Endothelial cell of umbilical vein (primary cell): ENCODE measurements at regions not wholly inside any gene's neighbourhood (a gene's known extent, or its start where the extent isn't known, plus 50 kb on each side); places are given as distances from the start of the nearest gene placed in this dataset.

Source experiments
- BruUV-seq: library from RNA; stranded (reverse); fragments of 400-500 nt; replicated peaks from 2 replicates; lab custom pipeline; 2021; lab: Mats Ljungman, UMichigan
- CTCF ChIA-PET: fragments of 300-600, 350-600 bp; sonication (Branson Sonifier 250); formaldehyde crosslinking; loops from one replicate; lab custom pipeline; 2021; ENCODE audit warnings: antibody characterized with exemption, inconsistent platforms; lab: Charles Lee
- POLR2A ChIA-PET: fragments of 300-600, 350-600 bp; sonication (Branson Sonifier 250); formaldehyde crosslinking; loops from one replicate; lab custom pipeline; 2021; ENCODE audit warnings: antibody characterized with exemption, inconsistent platforms; lab: Charles Lee
- DNase-seq: peaks from one replicate; pipeline ENCODE4 v3.0.0-alpha.2; 2011; ENCODE audit warnings: low read depth, low spot score
- FAIRE-seq: peaks from 2 replicates; lab custom pipeline; 2011; peaks lifted over from hg19 to GRCh38; lab: Jason Lieb, UNC
- H2AFZ ChIP-seq: 2 replicates; pipeline ENCODE4 v1.6.0; 2012; ENCODE audit warnings: low read depth, low read length, control low read depth, inconsistent platforms
- H3K27ac ChIP-seq: 2 replicates; pipeline ENCODE4 v1.5.1; 2011; ENCODE audit warnings: low read depth, mild to moderate bottlenecking, control low read depth, low read length, moderate library complexity; ENCODE audit not compliant: insufficient read depth
- H3K27me3 ChIP-seq, 2 experiments: 2 replicates each; pipeline versions ENCODE4 v1.6.0 to v1.6.1; 2011; ENCODE audit warnings: low read length in 2 of 2, mixed read lengths in 1 of 2; ENCODE audit not compliant: control insufficient read depth in 2 of 2, insufficient read depth in 2 of 2
- H3K36me3 ChIP-seq, 2 experiments: 2 replicates in 1 of 2; 3 replicates in 1 of 2; pipeline ENCODE4 v1.5.1; 2011; ENCODE audit warnings: low read length in 2 of 2, mild to moderate bottlenecking in 1 of 2, moderate library complexity in 1 of 2; ENCODE audit not compliant: control insufficient read depth in 2 of 2, insufficient read depth in 2 of 2; ENCODE audit errors: extremely low read depth in 1 of 2
- H3K4me1 ChIP-seq: 3 replicates; pipeline ENCODE4 v1.5.1; 2011; ENCODE audit warnings: mild to moderate bottlenecking, low read length; ENCODE audit not compliant: control insufficient read depth, insufficient read depth; ENCODE audit errors: extremely low read depth
- H3K4me2 ChIP-seq: 2 replicates; pipeline ENCODE4 v1.6.1; 2011; ENCODE audit warnings: low read length, control low read depth, mixed read lengths; ENCODE audit not compliant: insufficient read depth
- H3K4me3 ChIP-seq, 3 experiments: fragments of 200-600 bp in 1 of 3; sonication (generic), shearing (Covaris generic) in 1 of 3; replicated peaks in 1 of 3; 2 replicates each; pipeline ENCODE4 v1.5.1; 2011 to 2016; ENCODE audit warnings: control low read depth in 3 of 3, low read length in 3 of 3, mild to moderate bottlenecking in 2 of 3, inconsistent platforms in 1 of 3, low read depth in 1 of 3, moderate library complexity in 1 of 3; ENCODE audit not compliant: insufficient read depth in 1 of 3
- H3K79me2 ChIP-seq: 2 replicates; pipeline ENCODE4 v1.6.0; 2012; ENCODE audit warnings: low read length, inconsistent platforms; ENCODE audit not compliant: control insufficient read depth, insufficient read depth
- H3K9ac ChIP-seq: replicated peaks from 2 replicates; pipeline ENCODE3; 2011; ENCODE audit warnings: low read length, control low read depth; ENCODE audit not compliant: insufficient read depth; ENCODE audit errors: extremely low read depth
- H3K9me1 ChIP-seq: replicated peaks from 3 replicates; pipeline ENCODE4 v1.6.0; 2011; ENCODE audit warnings: mild to moderate bottlenecking, low read length; ENCODE audit not compliant: control insufficient read depth, insufficient read depth; ENCODE audit errors: extremely low read depth
- H3K9me3 ChIP-seq: replicated peaks from 2 replicates; pipeline ENCODE4 v1.5.1; 2012; ENCODE audit warnings: low read length, inconsistent platforms; ENCODE audit not compliant: control insufficient read depth, insufficient read depth
- H4K20me1 ChIP-seq: replicated peaks from 2 replicates; pipeline ENCODE3; 2011; ENCODE audit warnings: mild to moderate bottlenecking, low read length; ENCODE audit not compliant: control insufficient read depth, insufficient read depth; ENCODE audit errors: extremely low read depth
- CTCF ChIP-seq, 2 donors: IDR thresholded peaks; 1 replicate in 1 of 2; 2 replicates in 1 of 2; pipeline ENCODE4 v1.5.1; 2011; ENCODE audit warnings: low read length in 2 of 2, mild to moderate bottlenecking in 2 of 2, moderate library complexity in 2 of 2, control low read depth in 1 of 2, inconsistent platforms in 1 of 2, low read depth in 1 of 2; ENCODE audit not compliant: insufficient read depth in 1 of 2; ENCODE audit errors: extremely low read depth in 1 of 2
- EZH2 ChIP-seq: IDR thresholded peaks from 2 replicates; pipeline ENCODE4 v1.6.1; 2012; ENCODE audit warnings: borderline replicate concordance, low read depth, mild to moderate bottlenecking, moderate library complexity, low read length, inconsistent platforms; ENCODE audit not compliant: severe bottlenecking
- FOS ChIP-seq: IDR thresholded peaks from 2 replicates; pipeline ENCODE4 v1.6.1; 2011; ENCODE audit warnings: mild to moderate bottlenecking, low read length, moderate library complexity, borderline replicate concordance; ENCODE audit not compliant: insufficient read depth
- GATA2 ChIP-seq: IDR thresholded peaks from 2 replicates; pipeline ENCODE4 v1.7.0; 2011; ENCODE audit warnings: low read depth, mild to moderate bottlenecking, moderate library complexity, mixed read lengths, low read length; ENCODE audit not compliant: insufficient read length, insufficient read depth
- JUN ChIP-seq: IDR thresholded peaks from 2 replicates; pipeline ENCODE4 v1.6.1; 2011; ENCODE audit warnings: borderline replicate concordance, low read depth; ENCODE audit not compliant: insufficient read length, insufficient read depth
- MAX ChIP-seq: IDR thresholded peaks from 2 replicates; pipeline ENCODE4 v1.6.1; 2011; ENCODE audit not compliant: insufficient read depth, insufficient read length
- MYC ChIP-seq: IDR thresholded peaks from one replicate; pipeline ENCODE4 v1.6.1; 2011; ENCODE audit warnings: mild to moderate bottlenecking, low read depth, low read length
- POLR2A ChIP-seq: IDR thresholded peaks from 2 replicates; pipeline ENCODE4 v1.6.1; 2012; ENCODE audit warnings: low read depth, mild to moderate bottlenecking, control low read depth, low read length
- POLR2AphosphoS5 ChIP-seq: IDR thresholded peaks from 2 replicates; pipeline ENCODE4 v1.6.1; 2012; ENCODE audit warnings: low read depth, mild to moderate bottlenecking, control low read depth, low read length, moderate library complexity; ENCODE audit not compliant: insufficient read depth
- dilution Hi-C: fragments of 300-500 bp; cut with MboI; formaldehyde crosslinking; loops from one replicate; pipeline ENCODE4 v1.15.0; 2019; ENCODE audit warnings: low sequenced_read_pairs; ENCODE audit not compliant: extremely low pct_ligation_motif_present
- intact Hi-C: fragments of 100-400 bp; cut with micrococcal nuclease; formaldehyde crosslinking; loops from one replicate; pipeline ENCODE4 v1.10.0; 2022

DNA sequence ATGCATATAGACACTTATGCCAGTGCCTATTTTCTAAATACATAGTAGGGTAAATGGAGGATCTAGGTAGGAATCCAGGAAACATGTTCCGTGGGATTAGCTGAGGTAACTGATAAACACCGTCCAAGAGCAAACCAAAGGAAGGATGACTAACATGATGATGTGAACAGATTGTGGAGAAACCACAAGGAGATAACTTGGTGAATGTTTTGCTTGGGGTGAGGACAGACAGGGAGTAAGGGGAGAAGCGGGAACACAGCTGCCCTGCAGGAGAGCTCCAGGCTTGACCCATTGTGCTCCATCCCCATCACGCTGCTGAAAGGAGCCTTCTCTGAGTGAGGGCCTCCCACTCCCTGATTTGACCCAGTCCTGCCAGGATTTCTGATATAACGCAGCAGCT is 87.0 kb upstream of the ZC3H11B start:
- intact Hi-C loops = no loop called here
- Histone ChIP-seq H3K36me3 (no peaks in the 10 kb centered on the region), H3K4me3 (no peak overlapping the region), H3K9me3 (no peaks in the 10 kb centered on the region), H3K4me1 (no peaks in the 10 kb centered on the region), H4K20me1 (no peaks in the 10 kb centered on the region), H3K9me1 (no peaks in the 10 kb centered on the region), H3K27ac (no peak overlapping the region), H3K27me3 (no peaks in the 10 kb centered on the region), H2AFZ (no peak overlapping the region), H3K9ac (no peak overlapping the region), H3K4me2 (no peak overlapping the region), H3K79me2 (no peaks in the 10 kb centered on the region)
- no peak for TF ChIP-seq GATA2
- no peak for TF ChIP-seq FOS
- no peak for TF ChIP-seq CTCF (IDR thresholded peaks at IDR 0.05; ENCODE audit: extremely low read depth in 1 of 2, insufficient read depth in 1 of 2, low read depth in 1 of 2, low read length in 2 of 2)
- TF ChIP-seq EZH2 = no peak
- TF ChIP-seq MAX = no peak
- no peak for TF ChIP-seq POLR2A
- TF ChIP-seq POLR2AphosphoS5 = no peak
- TF ChIP-seq JUN = no peak
- no peak for TF ChIP-seq MYC
- no peak for DNase-seq
- dilution Hi-C loops = no loop called here
- ChIA-PET CTCF (no interaction called here), POLR2A (no interaction called here)
- no peak for FAIRE-seq
- no TSS peak for BruUV-seq
